ENCODE measurements at regions not wholly inside any gene's neighbourhood (a gene's known extent, or its start where the extent isn't known, plus 50 kb on each side); places are given as distances from the start of the nearest gene placed in this dataset.

GRCh38 chr1:113192980-113193379 is 120.0 kb downstream of the LRIG2 start:
- intact Hi-C loops (cut with DNase I): no loop called here
- TF ChIP-seq POLR2AphosphoS5 (IDR thresholded peaks at IDR 0.05) (no peak), POLR2A (IDR thresholded peaks at IDR 0.05; ENCODE audit: low read depth) (no peak), EP300 (IDR thresholded peaks at IDR 0.05) (no peak)
- TF ChIP-seq, protein P1, sequence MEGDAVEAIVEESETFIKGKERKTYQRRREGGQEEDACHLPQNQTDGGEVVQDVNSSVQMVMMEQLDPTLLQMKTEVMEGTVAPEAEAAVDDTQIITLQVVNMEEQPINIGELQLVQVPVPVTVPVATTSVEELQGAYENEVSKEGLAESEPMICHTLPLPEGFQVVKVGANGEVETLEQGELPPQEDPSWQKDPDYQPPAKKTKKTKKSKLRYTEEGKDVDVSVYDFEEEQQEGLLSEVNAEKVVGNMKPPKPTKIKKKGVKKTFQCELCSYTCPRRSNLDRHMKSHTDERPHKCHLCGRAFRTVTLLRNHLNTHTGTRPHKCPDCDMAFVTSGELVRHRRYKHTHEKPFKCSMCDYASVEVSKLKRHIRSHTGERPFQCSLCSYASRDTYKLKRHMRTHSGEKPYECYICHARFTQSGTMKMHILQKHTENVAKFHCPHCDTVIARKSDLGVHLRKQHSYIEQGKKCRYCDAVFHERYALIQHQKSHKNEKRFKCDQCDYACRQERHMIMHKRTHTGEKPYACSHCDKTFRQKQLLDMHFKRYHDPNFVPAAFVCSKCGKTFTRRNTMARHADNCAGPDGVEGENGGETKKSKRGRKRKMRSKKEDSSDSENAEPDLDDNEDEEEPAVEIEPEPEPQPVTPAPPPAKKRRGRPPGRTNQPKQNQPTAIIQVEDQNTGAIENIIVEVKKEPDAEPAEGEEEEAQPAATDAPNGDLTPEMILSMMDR (IDR thresholded peaks at IDR 0.05): no peak
- no peak overlapping the region for H3K27ac ChIP-seq (replicated peaks in 1 of 4)
- H3K27me3 ChIP-seq: no peaks in the 10 kb centered on the region
- 82% methylated on average over 1 of the region's 1 CpG for whole genome bisulfite sequencing
- H3K36me3 ChIP-seq: no peaks in the 10 kb centered on the region
- H3K4me3 ChIP-seq: no peak overlapping the region
- no peak for DNase-seq (ENCODE audit: extremely low spot score)
- H3K9me3 ChIP-seq: no peaks in the 10 kb centered on the region
- no peaks in the 10 kb centered on the region for H3K4me1 ChIP-seq

- peak; percentile 75 for DNase-seq (ENCODE audit: extremely low spot score)
- intact Hi-C loops (cut with DNase I): no loop called here
These were observed 122.1 kb downstream of the LRIG2 start for GRCh38 chr1:113194846-113195830.

GRCh38 chr1:113197719-113198330 is 124.8 kb downstream of the LRIG2 start:
- Histone ChIP-seq H3K4me1 (no peaks in the 10 kb centered on the region), H3K27me3 (no peaks in the 10 kb centered on the region), H3K4me3 (no peak overlapping the region), H3K36me3 (no peaks in the 10 kb centered on the region), H3K9me3 (no peaks in the 10 kb centered on the region), H3K27ac (replicated peaks in 1 of 4) (no peak overlapping the region)
- intact Hi-C loops (cut with DNase I): no loop called here
- peak; percentile 80 for DNase-seq (ENCODE audit: extremely low spot score)
- 55% methylated on average over 13 of the region's 13 CpGs for WGBS
- TF ChIP-seq POLR2AphosphoS5 (IDR thresholded peaks at IDR 0.05): no peak
- TF ChIP-seq EP300 (IDR thresholded peaks at IDR 0.05): no peak
- TF ChIP-seq POLR2A (IDR thresholded peaks at IDR 0.05; ENCODE audit: low read depth): no peak
- TF ChIP-seq, protein P1 (IDR thresholded peaks at IDR 0.05): no peak

More at GRCh38 chr1:113194846-113195830, 122.1 kb downstream of the LRIG2 start:
- H3K9me3 ChIP-seq: no peaks in the 10 kb centered on the region
- no peak overlapping the region for H3K27ac ChIP-seq (replicated peaks in 1 of 4)
- H3K4me1 ChIP-seq: no peaks in the 10 kb centered on the region
- 87% methylated on average over 18 of the region's 18 CpGs for WGBS
- TF ChIP-seq POLR2AphosphoS5 (IDR thresholded peaks at IDR 0.05) (no peak), EP300 (IDR thresholded peaks at IDR 0.05) (no peak), POLR2A (IDR thresholded peaks at IDR 0.05; ENCODE audit: low read depth) (no peak)
- TF ChIP-seq, protein P1 (IDR thresholded peaks at IDR 0.05): no peak
- no peaks in the 10 kb centered on the region for H3K27me3 ChIP-seq
- H3K36me3 ChIP-seq: no peaks in the 10 kb centered on the region
- H3K4me3 ChIP-seq: no peak overlapping the region

- WGBS: 97% methylated on average over 24 of the region's 24 CpGs
- Histone ChIP-seq H3K4me1 (no peaks in the 10 kb centered on the region), H3K36me3 (no peaks in the 10 kb centered on the region), H3K27ac (replicated peaks in 1 of 4) (no peak overlapping the region), H3K4me3 (no peak overlapping the region), H3K9me3 (no peaks in the 10 kb centered on the region), H3K27me3 (no peaks in the 10 kb centered on the region)
- TF ChIP-seq POLR2A (IDR thresholded peaks at IDR 0.05; ENCODE audit: low read depth): no peak
- peak; percentile 60 for DNase-seq (ENCODE audit: extremely low spot score)
- intact Hi-C loops (cut with DNase I): no loop called here
These were observed 125.8 kb downstream of the LRIG2 start for GRCh38 chr1:113198806-113199205.

DNA sequence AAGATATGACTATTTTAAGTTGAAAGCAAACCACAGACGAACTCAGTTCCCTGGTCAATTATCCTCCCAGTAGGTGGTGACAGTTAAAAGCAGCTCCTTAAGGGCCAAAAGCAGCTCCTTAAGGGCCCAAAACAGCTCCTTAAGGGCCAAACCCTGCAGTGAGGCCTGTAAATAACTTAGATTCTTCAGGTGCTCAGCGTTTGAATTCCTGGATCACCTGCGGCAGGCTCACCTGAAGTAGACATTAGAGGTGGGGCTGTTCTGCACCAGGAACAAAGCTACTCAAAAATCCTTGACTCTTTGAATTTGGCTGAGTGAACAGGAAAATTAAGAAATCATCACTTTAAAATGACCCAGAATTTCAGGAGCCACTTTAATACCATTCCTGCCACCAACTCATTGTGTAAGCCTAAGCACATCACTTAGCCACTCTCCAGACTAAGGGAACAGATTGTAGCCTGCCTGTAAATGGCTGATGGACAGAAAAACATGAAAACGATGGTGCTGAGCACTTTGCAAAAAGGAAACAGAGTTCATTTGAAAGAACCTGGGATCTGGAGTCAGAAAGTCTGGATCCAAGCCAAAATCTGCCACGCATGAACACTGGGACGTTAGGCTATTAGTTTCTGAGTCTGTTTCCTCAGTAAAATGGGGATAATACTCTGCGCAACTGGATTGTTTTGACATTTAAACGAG is 126.9 kb downstream of the LRIG2 start:
- Histone ChIP-seq H3K27ac (replicated peaks in 1 of 4) (no peak overlapping the region), H3K9me3 (no peaks in the 10 kb centered on the region), H3K36me3 (no peaks in the 10 kb centered on the region), H3K4me3 (no peak overlapping the region), H3K27me3 (no peaks in the 10 kb centered on the region), H3K4me1 (no peaks in the 10 kb centered on the region)
- WGBS: 58% methylated on average over 8 of the region's 8 CpGs
- peak; percentile 75 for DNase-seq (ENCODE audit: extremely low spot score)
- TF ChIP-seq POLR2A (IDR thresholded peaks at IDR 0.05; ENCODE audit: low read depth): no peak
- no peak for TF ChIP-seq POLR2AphosphoS5 (IDR thresholded peaks at IDR 0.05)
- TF ChIP-seq, protein P1 (IDR thresholded peaks at IDR 0.05): no peak
- TF ChIP-seq EP300 (IDR thresholded peaks at IDR 0.05): no peak
- intact Hi-C loops (cut with DNase I): no loop called here

Data from esophagus muscularis mucosa (tissue), 4 donors.